GM18520 (cell line): ENCODE measurements at regions not wholly inside any gene's neighbourhood (a gene's known extent, or its start where the extent isn't known, plus 50 kb on each side); places are given as distances from the start of the nearest gene placed in this dataset.
A peak's percentile ranks its signal among the peaks of the same experiment; 100 is the strongest.

Source experiments
- ATAC-seq: cut with Tn5 transposase; IDR thresholded peaks from one replicate; pipeline ENCODE4 v1.9.1; 2021; ENCODE audit not compliant: unreplicated experiment

DNA sequence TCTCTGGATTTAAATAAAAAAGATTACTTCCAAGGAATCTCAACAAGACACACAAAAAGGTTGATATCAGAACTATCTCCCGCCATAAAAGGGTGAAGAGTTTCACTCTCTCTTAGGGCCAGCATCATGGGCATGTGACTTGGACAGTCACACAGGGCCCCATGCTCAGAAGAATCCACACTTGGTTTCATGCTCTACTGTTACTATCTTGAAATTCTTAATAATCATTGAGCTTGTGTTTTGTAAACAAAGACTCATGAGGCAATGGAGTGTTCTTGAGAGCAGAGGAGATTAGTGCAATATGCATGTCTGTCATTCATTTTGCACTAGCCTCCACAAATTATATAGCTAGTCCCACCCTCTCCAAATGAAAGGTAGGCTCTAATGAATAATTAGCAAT, 58.4 kb downstream of the HMHB1 start:
- ATAC-seq, result no peak

DNA sequence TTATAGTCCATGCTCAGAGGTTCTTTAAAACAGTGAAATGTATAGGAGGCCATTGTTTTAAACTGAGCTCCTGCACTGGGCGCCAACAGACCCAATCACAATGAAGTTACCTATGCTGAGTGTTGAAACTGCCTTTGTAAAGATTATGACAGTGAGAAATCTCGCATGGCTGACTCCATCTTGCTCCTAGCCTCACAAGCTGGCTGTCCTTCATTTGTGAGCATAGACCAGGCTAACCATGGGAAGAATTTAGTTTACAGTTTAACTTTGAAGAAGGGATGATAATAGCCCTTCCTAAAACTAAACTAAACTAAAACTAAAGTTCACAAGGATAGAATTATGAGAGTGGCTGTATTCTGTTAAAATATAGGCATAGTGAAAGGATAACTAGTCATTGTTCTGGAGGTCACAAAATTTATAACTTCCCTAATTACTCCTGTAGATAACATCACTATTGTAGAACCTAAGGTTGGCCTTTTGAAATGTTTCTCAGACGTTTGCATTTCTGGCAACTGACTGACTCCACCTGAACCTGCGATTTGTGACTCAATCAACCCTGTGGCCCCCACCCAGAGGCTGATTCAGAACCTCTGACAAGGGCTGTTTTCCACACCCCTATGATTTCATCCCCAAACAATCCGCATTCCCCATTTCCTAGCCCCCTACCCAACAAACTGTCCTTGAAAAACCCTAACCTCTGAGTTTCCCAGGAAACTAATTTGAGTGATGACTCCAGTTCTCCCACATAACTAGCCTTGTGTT, 59.1 kb downstream of the HMHB1 start:
- no peak for ATAC-seq

DNA sequence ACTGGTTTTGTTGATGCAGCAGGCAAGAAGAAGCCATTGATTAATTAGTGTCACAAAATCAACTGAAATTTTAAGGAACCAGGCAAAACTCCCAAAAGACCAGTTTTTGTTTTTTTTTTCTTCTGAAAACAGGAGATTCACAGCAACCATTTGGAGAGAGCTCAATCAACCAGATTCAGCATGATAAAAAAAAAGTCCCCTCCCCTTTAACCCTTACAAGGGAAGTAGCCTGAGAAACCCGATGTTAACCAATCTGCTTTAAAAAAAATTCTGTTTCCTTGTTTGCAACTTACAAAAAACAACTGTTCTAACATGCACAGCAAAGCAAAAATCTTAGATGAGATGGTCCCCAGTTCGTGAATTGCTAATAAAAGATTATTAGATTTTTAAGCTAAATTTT, 59.7 kb downstream of the HMHB1 start:
- ATAC-seq, result no peak

DNA sequence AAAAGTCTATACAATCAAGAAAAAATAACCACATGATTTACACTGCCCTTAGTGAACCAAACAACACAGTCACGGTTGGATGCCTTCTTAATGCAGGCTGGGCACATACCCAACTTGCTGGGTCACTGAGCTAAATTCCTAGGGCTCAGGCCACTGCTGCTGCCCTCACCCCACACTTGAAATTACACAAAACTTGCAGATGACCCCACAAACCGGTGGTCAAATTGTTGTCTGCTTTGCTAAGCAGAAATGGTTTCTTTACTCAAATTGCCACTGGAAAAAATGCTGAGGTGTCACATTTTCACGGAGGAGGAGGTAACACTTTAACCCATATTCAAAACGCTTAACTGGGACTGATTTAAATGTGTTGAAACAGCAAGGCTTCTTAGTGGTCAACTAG, 62.4 kb downstream of the HMHB1 start:
- peak; percentile 70 for ATAC-seq

DNA sequence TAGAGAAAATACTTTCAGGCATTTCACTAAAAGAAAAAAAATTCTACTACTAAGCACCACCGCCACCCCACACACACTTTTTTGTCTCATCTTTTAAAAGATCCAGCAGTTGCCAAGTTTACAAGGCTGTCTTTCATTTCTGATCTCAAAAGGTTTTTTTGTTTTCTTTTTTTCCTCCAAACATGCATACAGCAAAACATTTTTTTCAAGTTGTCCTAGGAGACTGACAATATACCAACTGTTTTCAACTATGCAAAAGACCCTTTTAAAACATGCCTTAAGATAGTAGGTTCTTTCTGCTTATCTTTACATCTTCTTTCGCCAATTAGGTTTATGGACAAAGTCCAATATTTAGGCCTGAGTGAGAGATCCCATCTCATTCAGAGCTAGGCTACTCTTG, 65.2 kb downstream of the HMHB1 start:
- no peak for ATAC-seq

DNA sequence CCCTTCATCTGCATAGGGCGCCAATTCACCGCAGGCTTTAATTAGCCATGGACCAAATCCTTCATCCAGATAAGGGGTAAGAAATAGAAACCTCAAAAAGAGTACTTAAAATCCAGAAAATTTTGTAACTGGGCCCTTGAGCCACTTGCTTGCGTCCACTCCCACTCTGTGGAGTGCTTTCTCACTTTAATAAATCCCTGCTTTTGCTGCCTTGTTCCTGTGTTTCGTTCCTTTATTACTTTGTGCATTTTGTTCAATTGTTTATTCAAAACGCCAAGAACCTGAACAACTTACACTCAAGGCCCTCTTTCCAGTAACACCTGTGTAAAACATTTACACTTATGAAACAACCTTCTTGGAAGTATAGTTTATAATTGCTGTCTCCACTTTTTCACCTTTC, 66.5 kb downstream of the HMHB1 start:
- no peak for ATAC-seq

DNA sequence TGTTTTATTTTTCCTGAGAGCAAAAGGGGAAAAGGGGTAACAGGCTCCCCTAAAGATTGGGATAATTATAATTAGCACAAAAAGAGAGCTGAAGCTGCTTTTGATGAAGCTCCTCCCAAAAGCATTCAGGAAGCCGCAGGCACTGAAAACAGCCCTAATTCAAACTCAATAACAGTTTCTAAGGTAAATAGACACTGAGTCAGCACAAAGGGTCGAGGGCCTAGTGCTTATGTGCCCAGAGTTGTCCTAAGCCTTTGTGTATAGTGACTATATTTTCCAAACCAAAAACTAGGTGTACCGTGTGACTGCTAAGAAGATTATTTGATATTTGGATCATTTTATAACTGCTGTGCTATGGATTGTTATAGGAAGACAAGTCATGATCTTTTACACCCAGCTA, 67.7 kb downstream of the HMHB1 start:
- no peak for ATAC-seq

DNA sequence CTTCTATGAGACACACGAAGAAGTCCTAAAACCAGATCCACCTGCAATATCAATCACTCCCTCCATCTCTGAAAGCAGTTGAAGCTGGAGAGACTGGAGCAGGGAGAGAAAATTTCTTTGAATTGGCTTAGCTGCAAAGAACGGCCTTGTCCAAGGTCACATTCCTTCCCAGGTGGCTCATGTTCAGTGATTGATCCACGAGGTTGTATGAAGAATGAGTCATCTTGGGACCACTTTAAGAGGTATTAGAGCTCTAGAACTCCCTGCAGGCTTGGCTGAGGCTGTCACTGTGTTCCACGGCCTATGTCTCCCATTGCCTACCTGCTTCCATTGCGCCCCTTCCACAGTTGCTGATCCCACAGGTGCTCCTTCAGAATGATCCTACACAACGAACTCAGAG, 68.2 kb downstream of the HMHB1 start:
- ATAC-seq, result no peak

DNA sequence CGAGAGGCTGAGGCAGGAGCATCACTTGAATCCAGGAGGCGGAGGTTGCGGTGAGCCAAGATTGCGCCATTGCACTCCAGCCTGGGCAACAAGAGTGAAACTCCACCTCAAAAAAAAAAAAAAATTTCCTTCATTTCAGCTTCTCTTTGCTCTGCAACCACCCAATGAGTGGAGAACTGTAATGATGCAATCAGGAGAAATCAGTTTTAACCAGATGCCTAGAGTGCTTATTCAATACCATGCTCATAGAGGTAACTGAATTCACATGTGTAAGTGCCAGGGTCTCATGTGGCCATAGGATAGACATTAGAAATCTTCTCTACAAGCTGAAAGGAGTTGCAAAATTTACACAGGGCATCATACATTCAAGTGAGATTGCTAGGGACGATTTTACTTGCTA, 70.6 kb downstream of the HMHB1 start:
- ATAC-seq, result no peak

DNA sequence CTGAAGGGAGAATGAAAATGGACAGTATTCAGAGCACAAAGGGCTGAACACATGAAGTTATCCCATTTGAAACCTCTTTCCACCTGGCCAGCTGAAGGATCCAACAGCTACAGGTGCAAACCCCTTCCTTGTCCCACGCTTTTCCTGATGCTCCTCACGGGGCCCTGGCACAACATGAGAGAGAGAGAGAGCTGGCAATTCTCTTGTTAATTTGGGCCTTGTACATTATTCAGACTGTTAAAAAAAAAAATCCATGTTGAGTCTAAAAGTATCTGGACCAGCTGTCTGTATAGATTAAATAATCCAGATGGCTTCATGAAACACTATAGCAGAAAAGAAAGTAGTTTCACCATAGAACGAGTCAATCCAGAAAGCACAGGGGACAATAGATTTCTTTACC, 74.1 kb downstream of the HMHB1 start:
- ATAC-seq, result no peak

DNA sequence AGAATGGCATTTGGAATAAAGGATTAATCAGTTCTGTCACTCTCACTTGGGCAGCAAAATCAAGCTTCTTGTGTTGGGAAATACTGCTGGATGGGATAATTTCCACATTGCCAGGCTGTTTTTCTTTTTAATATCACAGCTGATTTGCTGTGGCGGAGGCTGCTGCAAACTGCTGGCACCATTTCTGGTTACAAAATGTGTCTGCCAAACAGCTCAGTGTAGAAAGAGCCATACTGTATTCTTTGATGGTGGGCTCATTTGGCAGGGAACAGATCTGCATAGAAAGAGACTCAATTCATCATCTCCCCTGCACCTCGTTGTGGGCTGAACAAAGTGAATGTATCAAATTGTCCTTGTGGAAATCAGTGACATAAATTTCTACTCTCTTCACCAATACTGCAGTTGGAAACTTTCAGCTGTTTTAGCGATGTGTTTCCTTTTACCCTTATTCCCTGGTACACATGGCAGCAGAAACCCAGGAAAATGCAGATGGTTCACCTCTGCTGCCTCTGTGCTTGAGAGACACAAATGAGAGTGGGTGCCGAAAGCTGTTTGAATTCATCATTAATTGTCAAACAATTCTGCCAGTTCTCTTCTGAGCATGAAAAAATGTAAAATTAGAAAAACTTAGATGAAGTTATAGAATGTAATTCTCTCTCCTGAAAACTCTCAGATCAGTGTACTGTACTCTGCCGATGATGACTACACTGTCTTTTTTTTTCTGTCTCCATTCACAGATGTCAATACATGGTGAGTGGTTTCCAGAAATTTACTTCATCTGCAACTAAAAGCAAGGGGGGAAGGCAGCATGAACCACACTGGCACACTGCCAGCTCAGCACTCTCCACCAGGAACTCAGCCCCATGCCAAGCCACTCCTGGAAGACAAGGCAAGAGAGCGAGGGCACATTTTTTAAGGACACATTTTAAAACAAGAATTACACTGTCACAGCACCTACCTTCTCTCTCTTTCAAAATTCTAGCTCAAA, 75.0 kb downstream of the HMHB1 start:
- no peak for ATAC-seq

DNA sequence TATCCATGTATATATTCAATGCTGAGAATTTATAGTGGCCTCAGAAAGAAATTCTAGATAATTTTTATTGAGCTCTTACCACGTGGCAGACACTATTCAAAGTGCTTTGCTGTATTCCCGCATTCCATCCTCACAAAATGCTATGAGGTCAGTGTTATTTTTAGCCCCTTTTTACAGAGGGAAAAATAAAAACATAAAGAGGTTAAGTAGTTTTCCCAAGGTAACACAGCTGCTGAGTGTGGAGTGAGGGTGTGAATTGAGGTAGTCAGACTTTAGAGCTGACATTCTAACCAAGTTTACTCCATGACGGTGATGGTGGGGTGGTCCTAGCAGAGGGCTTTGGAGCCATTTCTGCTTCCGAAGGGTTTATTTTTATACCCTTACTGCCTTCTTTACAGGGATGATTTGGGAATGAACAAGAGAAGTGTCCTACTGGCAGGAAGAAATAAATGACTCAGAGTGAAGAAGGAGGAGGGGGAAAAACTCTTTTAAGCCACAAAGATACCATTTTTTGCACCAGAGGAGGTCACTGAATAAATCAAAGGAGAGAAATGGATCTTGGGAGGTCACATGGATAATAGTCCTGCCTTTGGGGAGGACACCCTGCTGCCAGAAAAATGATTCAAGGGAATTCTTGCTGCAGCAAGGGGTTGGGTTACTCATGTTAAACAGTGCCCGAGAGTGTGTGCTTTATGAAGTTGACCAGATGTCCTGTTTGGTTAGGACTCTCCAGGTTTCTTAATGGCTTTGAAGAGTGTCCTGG, 76.1 kb downstream of the HMHB1 start:
- ATAC-seq, result no peak

DNA sequence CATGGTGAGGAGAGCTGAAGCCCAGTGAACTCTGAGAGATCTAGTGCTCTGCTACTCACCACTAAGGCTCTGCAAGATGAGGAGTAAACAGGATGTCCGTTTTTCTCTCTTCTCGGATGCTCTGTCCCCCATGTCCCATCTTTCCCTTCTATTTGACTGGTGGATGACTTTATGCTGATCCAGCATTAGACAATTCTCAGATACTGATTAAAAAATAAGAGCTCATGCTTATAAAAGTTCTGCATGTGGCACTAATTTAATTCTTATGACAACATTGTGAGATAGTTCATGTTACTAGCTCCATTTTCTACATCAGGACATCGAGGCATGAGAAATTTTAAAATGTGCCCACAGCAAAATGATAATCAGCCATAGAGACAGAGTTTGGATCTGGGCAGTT, 77.0 kb downstream of the HMHB1 start:
- ATAC-seq, result no peak

DNA sequence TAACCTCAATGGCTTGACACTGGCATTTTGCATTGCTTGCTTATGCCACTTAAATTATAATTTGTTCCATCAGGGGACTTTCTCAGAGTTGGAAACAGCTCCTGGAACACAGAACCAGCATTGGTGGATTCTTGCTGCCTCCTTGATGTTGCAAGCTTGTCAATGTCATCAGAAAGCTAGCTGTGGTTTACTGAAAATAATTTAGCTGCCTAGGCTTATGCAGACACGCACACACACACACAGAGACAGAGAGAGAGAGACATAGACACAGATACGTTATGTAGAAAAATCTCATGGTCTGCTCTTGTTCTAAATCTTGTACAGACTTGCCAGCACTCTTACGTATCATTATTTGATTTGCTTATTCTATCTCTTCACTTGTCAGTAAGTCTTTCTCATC, 78.0 kb downstream of the HMHB1 start:
- ATAC-seq, result no peak

DNA sequence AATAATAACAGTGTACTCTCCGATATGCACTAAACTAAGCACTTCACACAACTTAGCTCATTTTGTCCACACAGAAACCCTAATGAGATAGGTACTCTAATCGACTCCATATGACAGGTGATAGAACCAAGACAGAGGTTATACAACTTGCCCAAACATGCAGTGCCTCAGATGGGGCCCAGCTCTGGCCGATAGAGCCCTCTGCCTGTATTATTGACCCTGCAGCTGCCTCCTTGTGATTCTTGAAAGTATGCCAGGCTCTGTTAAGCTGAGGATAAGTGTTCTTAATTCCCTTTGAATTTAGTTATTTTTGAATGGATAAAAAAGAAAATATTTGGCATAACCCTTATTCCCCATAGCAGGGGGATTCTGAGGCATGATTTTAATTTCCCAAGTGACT, 78.5 kb downstream of the HMHB1 start:
- no peak for ATAC-seq

DNA sequence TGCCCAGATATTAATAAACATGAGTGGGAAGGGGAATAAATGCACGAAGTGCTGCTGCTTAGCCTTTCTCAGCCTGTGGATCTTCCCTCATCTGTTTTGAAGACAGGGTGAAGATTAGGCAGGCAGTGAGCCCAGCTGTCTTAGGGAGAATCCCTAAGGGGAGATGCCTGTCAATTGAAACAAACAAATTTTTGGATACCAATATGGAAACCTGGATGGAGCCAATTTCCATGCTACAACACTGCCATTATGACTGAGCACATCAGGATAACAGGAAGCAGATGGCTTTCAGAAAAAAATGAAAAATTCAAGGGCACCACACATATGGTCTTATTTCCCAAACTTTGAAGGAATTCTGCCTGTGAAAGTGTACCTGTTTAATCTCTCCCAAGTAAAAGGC, 80.3 kb downstream of the HMHB1 start:
- no peak for ATAC-seq

DNA sequence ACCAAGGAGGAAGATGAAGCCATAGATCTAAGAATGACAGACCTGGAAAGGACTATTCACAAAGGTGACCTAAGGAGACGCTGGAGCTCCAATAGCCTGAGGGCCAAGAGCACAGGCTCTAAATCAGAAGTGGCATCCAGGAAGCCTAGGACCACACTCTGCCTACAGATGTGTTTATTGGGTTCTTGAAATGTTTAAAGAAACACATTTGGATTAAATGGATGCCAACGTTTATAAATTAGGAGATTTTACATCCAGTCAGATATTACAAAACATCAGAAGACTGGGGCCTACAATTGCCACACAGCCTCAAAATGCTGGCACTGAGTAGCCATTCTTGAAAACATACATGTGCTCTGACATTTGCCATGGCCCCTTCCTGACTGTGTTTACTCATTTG, 80.9 kb downstream of the HMHB1 start:
- no peak for ATAC-seq

DNA sequence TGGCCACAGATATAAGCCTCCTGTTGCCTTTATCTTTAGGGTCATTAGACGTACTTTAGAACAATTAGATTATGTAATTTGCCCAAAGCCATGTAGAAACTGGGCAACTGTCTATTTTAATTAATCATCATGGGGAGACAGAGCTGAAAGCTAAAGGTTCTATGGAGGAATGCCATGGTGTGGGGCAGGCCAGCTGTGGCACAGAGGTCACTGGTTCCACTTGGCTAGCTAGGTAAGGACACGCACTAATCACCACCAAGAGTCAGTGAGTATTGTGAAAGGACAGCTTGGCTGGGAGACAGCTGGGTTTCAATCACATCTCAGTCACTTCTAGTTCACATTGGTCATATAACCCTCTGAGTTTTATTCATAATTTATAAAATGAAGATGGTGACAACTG, 81.7 kb downstream of the HMHB1 start:
- ATAC-seq, result no peak

DNA sequence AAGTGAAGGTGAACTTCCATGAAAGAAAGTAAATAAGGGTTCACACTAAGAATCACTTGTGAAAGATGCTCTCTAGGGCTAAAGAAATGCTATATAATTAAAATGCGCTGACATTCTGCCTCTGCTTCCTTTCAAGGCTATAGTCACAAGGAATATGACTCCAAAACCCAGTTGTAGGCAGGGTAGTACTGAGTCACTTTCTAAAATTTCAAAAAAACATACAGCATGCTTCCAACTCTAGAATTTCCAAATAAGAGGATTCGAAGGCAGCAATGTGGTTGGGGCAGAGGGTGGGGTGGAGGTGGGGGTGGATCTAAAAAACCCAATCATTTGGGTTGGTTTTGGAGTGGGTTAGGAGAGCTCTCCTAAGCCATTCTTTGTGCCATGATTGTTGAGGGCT, 84.6 kb downstream of the HMHB1 start:
- ATAC-seq, result no peak

DNA sequence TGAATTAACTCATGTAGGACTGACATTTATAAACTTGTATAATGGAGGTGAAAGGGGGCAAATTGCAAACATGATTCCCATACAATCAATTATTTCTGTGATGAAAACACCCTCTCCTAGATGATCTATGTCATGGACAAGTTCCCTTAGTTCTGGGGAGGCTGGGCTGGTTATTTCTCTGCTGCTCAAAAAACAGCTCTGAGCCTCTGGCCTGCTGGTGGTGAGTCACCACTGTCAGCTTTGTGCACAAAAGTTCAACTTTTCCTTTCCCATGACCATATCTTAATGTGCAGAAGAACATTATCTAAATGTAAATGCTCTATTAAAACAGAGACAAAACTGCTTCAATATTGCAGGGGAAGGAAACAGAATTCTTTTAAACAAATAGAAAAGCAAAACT, 85.0 kb downstream of the HMHB1 start:
- no peak for ATAC-seq

DNA sequence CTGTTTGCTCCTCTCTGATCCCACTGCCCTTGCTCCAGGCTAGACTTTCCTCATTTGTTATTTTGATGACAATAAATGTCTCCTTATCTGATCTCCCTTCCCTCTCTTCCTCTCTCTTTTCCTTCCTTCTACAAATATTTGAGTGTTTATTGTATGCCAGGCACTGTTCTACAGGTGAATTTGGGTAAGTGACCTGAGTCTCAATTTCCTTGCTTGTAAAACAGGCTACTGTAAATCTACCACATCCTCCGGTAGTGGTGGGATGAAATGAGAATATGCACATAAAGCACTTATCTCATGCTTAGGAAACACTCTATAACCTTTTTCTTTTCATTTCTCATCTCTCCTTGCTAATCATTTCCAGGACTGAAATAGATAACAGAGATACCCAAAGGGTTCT, 86.4 kb downstream of the HMHB1 start:
- ATAC-seq, result no peak
